ENCODE measurements at regions not wholly inside any gene's neighbourhood (a gene's known extent, or its start where the extent isn't known, plus 50 kb on each side); places are given as distances from the start of the nearest gene placed in this dataset.

DNA sequence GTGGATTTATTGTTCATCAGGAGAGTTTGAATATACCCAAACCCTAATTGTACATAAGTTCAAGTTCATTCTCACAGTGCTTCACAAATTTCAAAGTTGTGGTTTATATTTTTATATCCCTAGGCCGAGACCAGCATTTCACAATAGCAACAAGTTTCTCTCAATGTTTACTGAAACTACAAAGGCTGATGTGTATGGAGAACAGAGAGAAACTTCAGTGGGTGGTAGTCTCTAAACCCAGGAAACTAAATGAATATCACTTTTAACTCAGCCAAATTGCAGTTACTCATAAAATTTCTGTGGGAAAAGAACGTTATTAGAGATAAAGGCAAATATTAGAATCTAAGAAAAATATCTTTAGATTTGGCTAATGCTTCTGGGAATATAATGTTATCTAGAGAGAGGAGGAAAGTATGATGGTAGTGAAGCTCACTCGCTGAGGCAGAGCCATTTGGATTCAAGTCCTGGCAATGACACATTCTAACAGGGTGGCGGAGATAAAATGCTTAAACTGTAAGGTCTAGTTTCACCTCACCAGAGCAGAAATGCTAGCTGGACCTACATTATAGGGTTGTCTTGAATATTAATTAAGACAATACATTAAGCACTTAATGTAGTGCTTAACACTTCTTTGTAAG is 514.8 kb downstream of the EPHA3 start:
- peak in 1 of 5 donors; percentile 8 for DNase-seq
- H3K27ac ChIP-seq = peak overlapping the region in 5 of 12 donors; percentile 15 to 69 (median 27)
- ATAC-seq = peak in 3 of 4 donors; percentile 42 to 67 (median 54)
- H3K9me3 ChIP-seq = peaks cover 0 to 6% (median 0%) of the 10 kb centered on the region in 12 donors
- intact Hi-C loops (cut with DNase I) = no loop called here
- WGBS, 4 donors = 65 to 71% (median 66%) methylated on average over 4 of the region's 4 CpGs
- H3K27me3 ChIP-seq = no peaks in the 10 kb centered on the region
- no peaks in the 10 kb centered on the region for H3K4me1 ChIP-seq
- no peaks in the 10 kb centered on the region for H3K36me3 ChIP-seq
- H3K4me3 ChIP-seq = no peak overlapping the region
- no peak for TF ChIP-seq POLR2A (IDR thresholded peaks at IDR 0.05)
- TF ChIP-seq, protein P1, sequence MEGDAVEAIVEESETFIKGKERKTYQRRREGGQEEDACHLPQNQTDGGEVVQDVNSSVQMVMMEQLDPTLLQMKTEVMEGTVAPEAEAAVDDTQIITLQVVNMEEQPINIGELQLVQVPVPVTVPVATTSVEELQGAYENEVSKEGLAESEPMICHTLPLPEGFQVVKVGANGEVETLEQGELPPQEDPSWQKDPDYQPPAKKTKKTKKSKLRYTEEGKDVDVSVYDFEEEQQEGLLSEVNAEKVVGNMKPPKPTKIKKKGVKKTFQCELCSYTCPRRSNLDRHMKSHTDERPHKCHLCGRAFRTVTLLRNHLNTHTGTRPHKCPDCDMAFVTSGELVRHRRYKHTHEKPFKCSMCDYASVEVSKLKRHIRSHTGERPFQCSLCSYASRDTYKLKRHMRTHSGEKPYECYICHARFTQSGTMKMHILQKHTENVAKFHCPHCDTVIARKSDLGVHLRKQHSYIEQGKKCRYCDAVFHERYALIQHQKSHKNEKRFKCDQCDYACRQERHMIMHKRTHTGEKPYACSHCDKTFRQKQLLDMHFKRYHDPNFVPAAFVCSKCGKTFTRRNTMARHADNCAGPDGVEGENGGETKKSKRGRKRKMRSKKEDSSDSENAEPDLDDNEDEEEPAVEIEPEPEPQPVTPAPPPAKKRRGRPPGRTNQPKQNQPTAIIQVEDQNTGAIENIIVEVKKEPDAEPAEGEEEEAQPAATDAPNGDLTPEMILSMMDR (IDR thresholded peaks at IDR 0.05) = no peak

DNA sequence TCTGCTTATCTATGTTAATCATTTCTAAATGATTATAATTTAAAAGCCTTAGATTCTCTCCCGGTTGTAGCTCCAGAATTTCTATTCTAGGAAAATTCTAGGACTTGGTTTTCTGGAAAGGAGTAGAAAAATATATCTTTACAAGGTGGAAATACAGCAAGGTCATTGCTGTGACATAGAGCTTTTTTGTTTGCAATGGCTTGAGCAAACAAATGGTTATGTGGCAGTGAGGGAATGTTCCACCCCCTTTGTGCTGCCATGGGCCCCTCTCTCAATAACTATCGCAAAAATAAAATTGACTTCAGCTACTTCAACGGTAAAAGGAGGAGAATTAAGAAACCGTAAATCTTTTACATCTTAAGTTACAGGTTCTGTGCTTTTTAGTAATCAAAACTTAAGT is 517.1 kb downstream of the EPHA3 start:
- intact Hi-C loops (cut with DNase I) = no loop called here
- WGBS, 4 donors = 90 to 92% (median 90%) methylated on average over 4 of the region's 4 CpGs

DNA sequence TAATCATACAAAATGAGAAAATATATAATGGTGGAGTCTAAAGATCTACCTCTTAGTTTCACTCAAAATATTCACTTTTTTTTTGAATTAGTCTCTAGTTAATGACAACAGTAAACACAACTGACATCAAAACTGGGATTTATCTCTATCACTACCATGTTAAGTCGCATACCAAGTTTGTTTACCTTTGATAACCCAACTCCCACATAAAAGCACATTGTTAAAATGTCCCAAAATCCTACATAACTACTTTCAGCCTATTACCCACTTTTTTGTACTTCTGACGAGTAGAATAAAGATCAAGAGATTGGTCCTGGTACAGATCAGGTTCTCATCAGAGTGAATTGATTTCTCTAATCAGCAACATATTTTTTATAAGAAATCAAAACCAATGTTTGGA is 518.5 kb downstream of the EPHA3 start:
- no peak for ATAC-seq
- no peak for TF ChIP-seq POLR2A (IDR thresholded peaks at IDR 0.05)
- TF ChIP-seq, protein P1 (IDR thresholded peaks at IDR 0.05) = no peak
- 59 to 72% (median 64%) methylated on average over 2 of the region's 2 CpGs for WGBS, 4 donors

More for the DNA sequence above, 517.1 kb downstream of the EPHA3 start:
- no peaks in the 10 kb centered on the region for H3K4me1 ChIP-seq
- H3K4me3 ChIP-seq = no peak overlapping the region
- H3K27ac ChIP-seq = no peak overlapping the region
- no peak for TF ChIP-seq POLR2A (IDR thresholded peaks at IDR 0.05)
- TF ChIP-seq, protein P1 (IDR thresholded peaks at IDR 0.05) = no peak
- no peak for DNase-seq
- H3K36me3 ChIP-seq = no peaks in the 10 kb centered on the region
- peaks cover 0 to 12% (median 0%) of the 10 kb centered on the region in 12 donors for H3K9me3 ChIP-seq
- no peak for ATAC-seq
- no peaks in the 10 kb centered on the region for H3K27me3 ChIP-seq

DNA sequence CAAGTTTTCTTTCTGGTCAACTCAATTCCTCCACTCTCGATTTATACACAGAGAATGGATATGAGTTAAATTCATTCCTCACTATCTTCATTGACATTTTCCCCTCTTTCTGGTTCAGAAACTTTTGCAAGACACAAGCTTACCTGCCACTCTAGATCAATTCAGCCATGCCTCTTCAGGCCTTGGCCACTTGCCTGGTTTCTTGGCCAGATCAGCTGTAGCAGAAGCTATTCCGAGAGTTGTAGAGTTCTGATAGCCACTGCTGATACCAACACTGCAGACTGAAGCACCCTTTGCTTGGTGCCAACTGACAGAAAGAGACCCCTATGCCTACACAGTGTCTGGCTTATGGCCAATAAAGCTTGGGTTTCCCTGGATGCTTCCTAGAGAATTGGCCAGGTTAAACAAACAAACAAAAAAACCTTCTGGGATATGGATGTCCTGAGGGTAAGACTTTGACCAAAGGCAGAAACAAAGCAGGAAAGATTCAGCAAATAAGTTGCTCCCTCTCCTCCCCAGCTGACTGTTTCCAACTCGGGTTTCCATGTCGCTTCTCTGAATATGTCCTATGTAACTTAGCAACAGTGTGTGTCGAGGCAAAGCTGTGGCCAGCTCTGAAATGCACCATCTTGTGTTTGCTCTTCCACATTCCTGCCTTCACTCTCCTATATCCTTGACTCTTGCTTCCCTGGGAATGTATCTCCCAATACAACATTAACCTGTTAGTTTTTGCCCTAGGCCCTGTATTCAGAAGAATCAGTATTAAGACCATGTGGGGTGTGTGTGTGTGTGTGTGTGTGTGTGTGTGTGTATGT is 521.6 kb downstream of the EPHA3 start:
- DNase-seq = no peak
- 46 to 53% (median 47%) methylated on average over 5 of the region's 5 CpGs for WGBS, 4 donors

More for the DNA sequence above, 518.5 kb downstream of the EPHA3 start:
- Histone ChIP-seq H3K9me3 (peaks cover 0 to 12% (median 0%) of the 10 kb centered on the region in 12 donors), H3K36me3 (no peaks in the 10 kb centered on the region), H3K4me1 (no peaks in the 10 kb centered on the region), H3K27me3 (no peaks in the 10 kb centered on the region), H3K27ac (no peak overlapping the region), H3K4me3 (no peak overlapping the region)
- no peak for DNase-seq
- intact Hi-C loops (cut with DNase I) = no loop called here

More for the DNA sequence above, 521.6 kb downstream of the EPHA3 start:
- no peaks in the 10 kb centered on the region for H3K36me3 ChIP-seq
- peaks cover 0 to 9% (median 0%) of the 10 kb centered on the region in 12 donors for H3K9me3 ChIP-seq
- TF ChIP-seq, protein P1 (IDR thresholded peaks at IDR 0.05) = no peak
- TF ChIP-seq POLR2A (IDR thresholded peaks at IDR 0.05) = no peak
- no peak overlapping the region for H3K4me3 ChIP-seq
- intact Hi-C loops (cut with DNase I) = no loop called here
- H3K27ac ChIP-seq = no peak overlapping the region
- H3K4me1 ChIP-seq = no peaks in the 10 kb centered on the region
- no peak for ATAC-seq
- H3K27me3 ChIP-seq = no peaks in the 10 kb centered on the region
